GM23338 (cell line): ENCODE measurements at regions not wholly inside any gene's neighbourhood (a gene's known extent, or its start where the extent isn't known, plus 50 kb on each side); places are given as distances from the start of the nearest gene placed in this dataset.
A peak's percentile ranks its signal among the peaks of the same experiment; 100 is the strongest.

Experiments used
- ATAC-seq: fragments of 200-7000 bp; cut with Tn5 transposase; 3 replicates; pipeline ENCODE4 v1.9.1; 2020
- DNase-seq: peaks from one replicate; pipeline ENCODE4 v3.0.0-alpha.2; 2015; ENCODE audit warnings: low spot score
- H2AFZ ChIP-seq: fragments of 200-600 bp; sonication (generic); 2 replicates; pipeline ENCODE4 v1.8.0; 2016; ENCODE audit warnings: antibody characterized with exemption, mild to moderate bottlenecking, moderate library complexity
- H3F3A ChIP-seq: fragments of 200-600 bp; sonication (generic); replicated peaks from 2 replicates; pipeline ENCODE4 v1.8.0; 2017; ENCODE audit warnings: antibody characterized with exemption, mixed run types, low read depth
- H3K27ac ChIP-seq: fragments of 200-600 bp; sonication (generic); 2 replicates; pipeline ENCODE4 v1.6.1; 2016; ENCODE audit warnings: low read depth
- H3K27me3 ChIP-seq: fragments of 200-600 bp; sonication (generic); 2 replicates; pipeline ENCODE4 v1.8.0; 2016; ENCODE audit warnings: mild to moderate bottlenecking, mixed run types, moderate library complexity; ENCODE audit not compliant: insufficient read depth
- H3K36me3 ChIP-seq: fragments of 200-600 bp; sonication (generic); 2 replicates; pipeline ENCODE4 v1.8.0; 2016; ENCODE audit warnings: mild to moderate bottlenecking; ENCODE audit not compliant: insufficient read depth
- H3K4me1 ChIP-seq: fragments of 200-600 bp; sonication (generic); 2 replicates; pipeline ENCODE4 v1.8.0; 2016; ENCODE audit warnings: mild to moderate bottlenecking, moderate library complexity; ENCODE audit not compliant: insufficient read depth
- H3K4me2 ChIP-seq: fragments of 200-600 bp; sonication (generic); 2 replicates; pipeline ENCODE4 v1.7.1; 2017; ENCODE audit warnings: mixed run types
- H3K4me3 ChIP-seq: fragments of 200-600 bp; sonication (generic); 2 replicates; pipeline ENCODE4 v1.6.1; 2016; ENCODE audit warnings: mixed run types
- H3K79me2 ChIP-seq: fragments of 200-600 bp; sonication (generic); replicated peaks from 2 replicates; pipeline ENCODE4 v1.8.0; 2017; ENCODE audit warnings: mild to moderate bottlenecking; ENCODE audit not compliant: insufficient read depth
- H3K9me2 ChIP-seq: fragments of 200-600 bp; sonication (generic); 2 replicates; pipeline ENCODE4 v1.8.0; 2017; ENCODE audit not compliant: insufficient read depth
- H4K20me1 ChIP-seq: fragments of 200-600 bp; sonication (generic); replicated peaks from 2 replicates; pipeline ENCODE4 v1.8.0; 2017; ENCODE audit warnings: mild to moderate bottlenecking; ENCODE audit not compliant: insufficient read depth
- H3K27ac Mint-ChIP-seq: 2 replicates; pipeline ENCODE4 v1.8.0; 2020; ENCODE audit warnings: inconsistent platforms, mild to moderate bottlenecking, moderate library complexity, mixed read lengths
- H3K27me3 Mint-ChIP-seq: 3 replicates; pipeline ENCODE4 v1.8.0; 2022; ENCODE audit warnings: low read depth, mild to moderate bottlenecking, moderate library complexity, mixed read lengths, inconsistent platforms; ENCODE audit not compliant: insufficient read depth, poor library complexity
- H3K36me3 Mint-ChIP-seq: 3 replicates; pipeline ENCODE4 v1.8.0; 2021; ENCODE audit warnings: low read depth, mild to moderate bottlenecking, inconsistent platforms, moderate library complexity, mixed read lengths
- H3K4me1 Mint-ChIP-seq: 3 replicates; pipeline ENCODE4 v1.8.0; 2020; ENCODE audit warnings: mild to moderate bottlenecking, inconsistent platforms, mixed read lengths
- H3K4me3 Mint-ChIP-seq: 3 replicates; pipeline ENCODE4 v1.8.0; 2021; ENCODE audit warnings: moderate library complexity, mild to moderate bottlenecking, inconsistent platforms, mixed read lengths
- H3K9me3 Mint-ChIP-seq: 3 replicates; pipeline ENCODE4 v1.8.0; 2020; ENCODE audit warnings: moderate library complexity, mild to moderate bottlenecking, inconsistent platforms, mixed read lengths
- CREB1 ChIP-seq: fragments of 250-450 bp; sonication (Bioruptor Pico); IDR thresholded peaks from 2 replicates; pipeline ENCODE4 v1.5.0; 2020; ENCODE audit warnings: low read depth, mild to moderate bottlenecking, moderate library complexity
- EZH2 ChIP-seq: fragments of 200-600 bp; sonication (generic); IDR thresholded peaks from one replicate; pipeline ENCODE4 v1.8.0; 2017; ENCODE audit warnings: antibody characterized with exemption, mild to moderate bottlenecking, low read depth; ENCODE audit not compliant: unreplicated experiment
- EZH2phosphoT487 ChIP-seq: fragments of 200-600 bp; sonication (generic); IDR thresholded peaks from one replicate; pipeline ENCODE4 v1.8.1; 2018; ENCODE audit warnings: antibody characterized with exemption; ENCODE audit not compliant: unreplicated experiment
- JUNB ChIP-seq: IDR thresholded peaks from one replicate; pipeline ENCODE4 v1.6.1; 2016; ENCODE audit warnings: antibody characterized with exemption; ENCODE audit not compliant: unreplicated experiment
- NANOG ChIP-seq: IDR thresholded peaks from 2 replicates; pipeline ENCODE4 v1.6.1; 2016; ENCODE audit warnings: antibody characterized with exemption, borderline replicate concordance
- POLR2AphosphoS5 ChIP-seq: IDR thresholded peaks from 2 replicates; pipeline ENCODE4 v1.6.1; 2016; ENCODE audit warnings: antibody characterized with exemption, low read depth
- STAT1 ChIP-seq: IDR thresholded peaks from one replicate; pipeline ENCODE4 v1.6.1; 2016; ENCODE audit warnings: antibody characterized with exemption; ENCODE audit not compliant: unreplicated experiment
- ZNF114 ChIP-seq: fragments of 250-450 bp; sonication (Bioruptor Pico); IDR thresholded peaks from 2 replicates; pipeline ENCODE4 v1.5.0; 2020; ENCODE audit warnings: mild to moderate bottlenecking, moderate library complexity
- ZNF331 ChIP-seq: fragments of 250-450 bp; sonication (Bioruptor Pico); IDR thresholded peaks from 2 replicates; pipeline ENCODE4 v1.5.0; 2020; ENCODE audit warnings: low read depth, mild to moderate bottlenecking, moderate library complexity
- TF ChIP-seq, protein P1 (sequence below): fragments of 250-450 bp; sonication (Bioruptor Pico); IDR thresholded peaks from 2 replicates; pipeline ENCODE4 v1.5.0; 2020; ENCODE audit warnings: mild to moderate bottlenecking, moderate library complexity
- TF ChIP-seq, protein P2 (sequence below): IDR thresholded peaks from 2 replicates; pipeline ENCODE4 v1.6.1; 2016; ENCODE audit warnings: antibody characterized with exemption
- TF ChIP-seq, protein P3 (sequence below), 2 experiments: fragments of 200-600 bp in 1 of 2; sonication (generic) in 1 of 2; conservative IDR thresholded peaks; 2 replicates each; pipeline versions ENCODE4 v1.5.1 to v1.6.1; 2016 to 2017; ENCODE audit warnings: antibody characterized with exemption in 2 of 2, low read depth in 2 of 2, mild to moderate bottlenecking in 2 of 2, moderate library complexity in 1 of 2

DNA sequence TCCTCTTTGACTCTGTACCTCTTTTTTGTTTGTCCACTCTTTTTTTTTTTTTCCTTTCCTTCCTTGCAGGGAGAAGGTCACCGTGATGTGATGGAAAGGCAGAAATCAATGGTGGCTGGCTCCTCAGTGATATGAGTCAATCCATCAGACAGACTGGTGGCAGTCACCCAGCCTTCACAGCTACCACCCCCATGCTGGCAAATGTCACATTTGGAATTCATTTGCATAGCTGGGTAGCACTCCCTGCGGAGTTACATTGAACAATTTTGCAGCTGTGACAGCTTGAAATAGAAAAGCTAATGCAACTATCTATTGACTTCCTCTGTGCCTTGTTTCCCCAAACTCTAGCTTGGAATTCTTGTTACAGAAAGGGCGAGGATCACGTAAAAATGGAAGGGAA lies 668.4 kb downstream of the C6orf118 start:
- H2AFZ ChIP-seq = peak overlapping the region; percentile 70; the same call in 1 of the 2 replicates
- H3K27ac Mint-ChIP-seq = no peak overlapping the region
- H3K9me3 Mint-ChIP-seq = peaks cover 10% of the 10 kb centered on the region; the same call in 2 of the 3 replicates

DNA sequence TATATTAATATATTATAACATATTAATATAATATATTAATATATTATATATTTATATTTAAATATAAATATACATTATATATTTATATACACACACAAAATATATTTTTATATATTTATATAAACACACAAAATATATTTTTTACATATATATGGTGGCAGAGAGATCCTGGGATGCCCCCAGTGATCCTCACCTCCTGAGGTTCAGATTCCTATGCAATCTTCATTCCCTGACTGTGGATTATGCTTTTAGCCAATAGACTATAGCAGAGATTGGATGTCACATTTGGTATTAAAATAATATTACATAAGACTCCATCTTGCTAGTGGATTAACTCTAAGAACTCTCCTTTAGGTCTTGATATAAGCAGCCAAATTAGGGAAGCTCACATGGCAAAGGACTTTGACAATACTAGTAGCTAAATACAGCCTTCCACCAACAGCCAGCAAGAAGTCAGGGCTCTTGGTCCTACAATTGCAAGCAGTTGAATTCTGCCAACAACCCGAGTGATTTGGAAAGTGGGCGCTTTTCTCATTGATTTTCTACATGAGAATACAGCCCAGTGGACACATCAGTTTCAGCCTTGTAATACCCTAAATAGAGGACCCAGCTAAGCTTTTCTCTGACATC lies 681.0 kb downstream of the C6orf118 start:
- Mint-ChIP-seq H3K9me3 (no peaks in the 10 kb centered on the region), H3K36me3 (no peaks in the 10 kb centered on the region), H3K27me3 (peaks cover 2% of the 10 kb centered on the region), H3K4me3 (no peak overlapping the region), H3K27ac (no peak overlapping the region), H3K4me1 (peaks cover 4% of the 10 kb centered on the region; the same call in 2 of the 3 replicates)
- Histone ChIP-seq H3F3A (no peaks in the 10 kb centered on the region), H4K20me1 (no peaks in the 10 kb centered on the region), H3K27me3 (no peaks in the 10 kb centered on the region), H3K4me2 (no peak overlapping the region), H3K27ac (no peak overlapping the region), H3K36me3 (no peaks in the 10 kb centered on the region), H2AFZ (0 out of 2 replicates have a peak overlapping the region, but pooled peaks have one; percentile 6), H3K4me3 (no peak overlapping the region), H3K4me1 (no peaks in the 10 kb centered on the region), H3K79me2 (no peaks in the 10 kb centered on the region), H3K9me2 (no peaks in the 10 kb centered on the region)
- ATAC-seq (no peak), DNase-seq (peak; percentile 3)
- TF ChIP-seq, protein P1, sequence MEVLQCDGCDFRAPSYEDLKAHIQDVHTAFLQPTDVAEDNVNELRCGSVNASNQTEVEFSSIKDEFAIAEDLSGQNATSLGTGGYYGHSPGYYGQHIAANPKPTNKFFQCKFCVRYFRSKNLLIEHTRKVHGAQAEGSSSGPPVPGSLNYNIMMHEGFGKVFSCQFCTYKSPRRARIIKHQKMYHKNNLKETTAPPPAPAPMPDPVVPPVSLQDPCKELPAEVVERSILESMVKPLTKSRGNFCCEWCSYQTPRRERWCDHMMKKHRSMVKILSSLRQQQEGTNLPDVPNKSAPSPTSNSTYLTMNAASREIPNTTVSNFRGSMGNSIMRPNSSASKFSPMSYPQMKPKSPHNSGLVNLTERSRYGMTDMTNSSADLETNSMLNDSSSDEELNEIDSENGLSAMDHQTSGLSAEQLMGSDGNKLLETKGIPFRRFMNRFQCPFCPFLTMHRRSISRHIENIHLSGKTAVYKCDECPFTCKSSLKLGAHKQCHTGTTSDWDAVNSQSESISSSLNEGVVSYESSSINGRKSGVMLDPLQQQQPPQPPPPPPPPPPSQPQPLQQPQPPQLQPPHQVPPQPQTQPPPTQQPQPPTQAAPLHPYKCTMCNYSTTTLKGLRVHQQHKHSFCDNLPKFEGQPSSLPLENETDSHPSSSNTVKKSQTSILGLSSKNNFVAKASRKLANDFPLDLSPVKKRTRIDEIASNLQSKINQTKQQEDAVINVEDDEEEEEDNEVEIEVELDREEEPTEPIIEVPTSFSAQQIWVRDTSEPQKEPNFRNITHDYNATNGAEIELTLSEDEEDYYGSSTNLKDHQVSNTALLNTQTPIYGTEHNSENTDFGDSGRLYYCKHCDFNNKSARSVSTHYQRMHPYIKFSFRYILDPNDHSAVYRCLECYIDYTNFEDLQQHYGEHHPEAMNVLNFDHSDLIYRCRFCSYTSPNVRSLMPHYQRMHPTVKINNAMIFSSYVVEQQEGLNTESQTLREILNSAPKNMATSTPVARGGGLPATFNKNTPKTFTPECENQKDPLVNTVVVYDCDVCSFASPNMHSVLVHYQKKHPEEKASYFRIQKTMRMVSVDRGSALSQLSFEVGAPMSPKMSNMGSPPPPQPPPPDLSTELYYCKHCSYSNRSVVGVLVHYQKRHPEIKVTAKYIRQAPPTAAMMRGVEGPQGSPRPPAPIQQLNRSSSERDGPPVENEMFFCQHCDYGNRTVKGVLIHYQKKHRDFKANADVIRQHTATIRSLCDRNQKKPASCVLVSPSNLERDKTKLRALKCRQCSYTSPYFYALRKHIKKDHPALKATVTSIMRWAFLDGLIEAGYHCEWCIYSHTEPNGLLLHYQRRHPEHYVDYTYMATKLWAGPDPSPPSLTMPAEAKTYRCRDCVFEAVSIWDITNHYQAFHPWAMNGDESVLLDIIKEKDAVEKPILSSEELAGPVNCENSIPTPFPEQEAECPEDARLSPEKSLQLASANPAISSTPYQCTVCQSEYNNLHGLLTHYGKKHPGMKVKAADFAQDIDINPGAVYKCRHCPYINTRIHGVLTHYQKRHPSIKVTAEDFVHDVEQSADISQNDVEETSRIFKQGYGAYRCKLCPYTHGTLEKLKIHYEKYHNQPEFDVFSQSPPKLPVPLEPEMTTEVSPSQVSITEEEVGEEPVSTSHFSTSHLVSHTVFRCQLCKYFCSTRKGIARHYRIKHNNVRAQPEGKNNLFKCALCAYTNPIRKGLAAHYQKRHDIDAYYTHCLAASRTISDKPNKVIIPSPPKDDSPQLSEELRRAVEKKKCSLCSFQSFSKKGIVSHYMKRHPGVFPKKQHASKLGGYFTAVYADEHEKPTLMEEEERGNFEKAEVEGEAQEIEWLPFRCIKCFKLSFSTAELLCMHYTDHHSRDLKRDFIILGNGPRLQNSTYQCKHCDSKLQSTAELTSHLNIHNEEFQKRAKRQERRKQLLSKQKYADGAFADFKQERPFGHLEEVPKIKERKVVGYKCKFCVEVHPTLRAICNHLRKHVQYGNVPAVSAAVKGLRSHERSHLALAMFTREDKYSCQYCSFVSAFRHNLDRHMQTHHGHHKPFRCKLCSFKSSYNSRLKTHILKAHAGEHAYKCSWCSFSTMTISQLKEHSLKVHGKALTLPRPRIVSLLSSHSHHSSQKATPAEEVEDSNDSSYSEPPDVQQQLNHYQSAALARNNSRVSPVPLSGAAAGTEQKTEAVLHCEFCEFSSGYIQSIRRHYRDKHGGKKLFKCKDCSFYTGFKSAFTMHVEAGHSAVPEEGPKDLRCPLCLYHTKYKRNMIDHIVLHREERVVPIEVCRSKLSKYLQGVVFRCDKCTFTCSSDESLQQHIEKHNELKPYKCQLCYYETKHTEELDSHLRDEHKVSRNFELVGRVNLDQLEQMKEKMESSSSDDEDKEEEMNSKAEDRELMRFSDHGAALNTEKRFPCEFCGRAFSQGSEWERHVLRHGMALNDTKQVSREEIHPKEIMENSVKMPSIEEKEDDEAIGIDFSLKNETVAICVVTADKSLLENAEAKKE (CRISPR knock-in tag) = no peak
- TF ChIP-seq ZNF114 (CRISPR knock-in tag) (no peak), JUNB (no peak), CREB1 (CRISPR knock-in tag) (no peak), EZH2 (no peak)

More for the DNA sequence above, 668.4 kb downstream of the C6orf118 start:
- Mint-ChIP-seq H3K36me3 (peaks cover 8% of the 10 kb centered on the region; the same call in 2 of the 3 replicates), H3K27me3 (peaks cover 1% of the 10 kb centered on the region), H3K4me3 (no peak overlapping the region), H3K4me1 (peaks cover 11% of the 10 kb centered on the region; the same call in 2 of the 3 replicates)
- H3F3A ChIP-seq = no peaks in the 10 kb centered on the region
- no peaks in the 10 kb centered on the region; the same call in 1 of the 2 replicates for H3K9me2 ChIP-seq
- no peaks in the 10 kb centered on the region for H4K20me1 ChIP-seq
- no peak overlapping the region for H3K4me3 ChIP-seq
- no peaks in the 10 kb centered on the region for H3K27me3 ChIP-seq
- no peak for TF ChIP-seq EZH2
- TF ChIP-seq NANOG = no peak
- TF ChIP-seq, protein P2, sequence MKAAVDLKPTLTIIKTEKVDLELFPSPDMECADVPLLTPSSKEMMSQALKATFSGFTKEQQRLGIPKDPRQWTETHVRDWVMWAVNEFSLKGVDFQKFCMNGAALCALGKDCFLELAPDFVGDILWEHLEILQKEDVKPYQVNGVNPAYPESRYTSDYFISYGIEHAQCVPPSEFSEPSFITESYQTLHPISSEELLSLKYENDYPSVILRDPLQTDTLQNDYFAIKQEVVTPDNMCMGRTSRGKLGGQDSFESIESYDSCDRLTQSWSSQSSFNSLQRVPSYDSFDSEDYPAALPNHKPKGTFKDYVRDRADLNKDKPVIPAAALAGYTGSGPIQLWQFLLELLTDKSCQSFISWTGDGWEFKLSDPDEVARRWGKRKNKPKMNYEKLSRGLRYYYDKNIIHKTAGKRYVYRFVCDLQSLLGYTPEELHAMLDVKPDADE = no peak
- TF ChIP-seq POLR2AphosphoS5 = no peak
- no peak for TF ChIP-seq ZNF114 (CRISPR knock-in tag)
- TF ChIP-seq, protein P3, sequence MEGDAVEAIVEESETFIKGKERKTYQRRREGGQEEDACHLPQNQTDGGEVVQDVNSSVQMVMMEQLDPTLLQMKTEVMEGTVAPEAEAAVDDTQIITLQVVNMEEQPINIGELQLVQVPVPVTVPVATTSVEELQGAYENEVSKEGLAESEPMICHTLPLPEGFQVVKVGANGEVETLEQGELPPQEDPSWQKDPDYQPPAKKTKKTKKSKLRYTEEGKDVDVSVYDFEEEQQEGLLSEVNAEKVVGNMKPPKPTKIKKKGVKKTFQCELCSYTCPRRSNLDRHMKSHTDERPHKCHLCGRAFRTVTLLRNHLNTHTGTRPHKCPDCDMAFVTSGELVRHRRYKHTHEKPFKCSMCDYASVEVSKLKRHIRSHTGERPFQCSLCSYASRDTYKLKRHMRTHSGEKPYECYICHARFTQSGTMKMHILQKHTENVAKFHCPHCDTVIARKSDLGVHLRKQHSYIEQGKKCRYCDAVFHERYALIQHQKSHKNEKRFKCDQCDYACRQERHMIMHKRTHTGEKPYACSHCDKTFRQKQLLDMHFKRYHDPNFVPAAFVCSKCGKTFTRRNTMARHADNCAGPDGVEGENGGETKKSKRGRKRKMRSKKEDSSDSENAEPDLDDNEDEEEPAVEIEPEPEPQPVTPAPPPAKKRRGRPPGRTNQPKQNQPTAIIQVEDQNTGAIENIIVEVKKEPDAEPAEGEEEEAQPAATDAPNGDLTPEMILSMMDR (conservative IDR thresholded peaks at IDR 0.05; ENCODE audit: low read depth in 2 of 2) = no peak
- TF ChIP-seq ZNF331 (CRISPR knock-in tag) = no peak
- TF ChIP-seq EZH2phosphoT487 = no peak
- no peak for TF ChIP-seq CREB1 (CRISPR knock-in tag)
- no peak for TF ChIP-seq STAT1
- no peak for ATAC-seq
- H3K27ac ChIP-seq = no peak overlapping the region
- DNase-seq = no peak
- H3K4me1 ChIP-seq = peaks cover 12% of the 10 kb centered on the region
- H3K4me2 ChIP-seq = no peak overlapping the region
- no peaks in the 10 kb centered on the region for H3K36me3 ChIP-seq
- no peaks in the 10 kb centered on the region for H3K79me2 ChIP-seq
